ENCODE measurements at regions not wholly inside any gene's neighbourhood (a gene's known extent, or its start where the extent isn't known, plus 50 kb on each side); places are given as distances from the start of the nearest gene placed in this dataset.

GRCh38 chr18:57869221-57869620, 66.1 kb upstream of the ATP8B1 start:
- TF ChIP-seq EGR1 (IDR thresholded peaks at IDR 0.05; ENCODE audit: low read depth in 2 of 2) (no peak), ZBTB33 (IDR thresholded peaks at IDR 0.05) (no peak), FOXA2 (IDR thresholded peaks at IDR 0.05) (no peak), JUND (IDR thresholded peaks at IDR 0.05) (no peak), FOXA1 (IDR thresholded peaks at IDR 0.05) (no peak)
- Histone ChIP-seq H3K4me1 (ENCODE audit: control insufficient read depth in 4 of 4, insufficient read depth in 4 of 4, low read length in 3 of 4) (no peaks in the 10 kb centered on the region), H3K27me3 (ENCODE audit: control insufficient read depth in 4 of 4, insufficient read depth in 4 of 4, low read length in 3 of 4) (no peaks in the 10 kb centered on the region), H3K4me3 (ENCODE audit: low read depth in 1 of 3, low read length in 3 of 3) (no peak overlapping the region), H3K27ac (ENCODE audit: low read depth in 1 of 2, low read length in 2 of 2) (no peak overlapping the region), H3K9me3 (ENCODE audit: control insufficient read depth in 4 of 4, low read length in 3 of 4) (peaks cover 0 to 4% (median 0%) of the 10 kb centered on the region in 4 donors), H3K9ac (ENCODE audit: low read depth in 1 of 2, low read length in 2 of 2) (no peak overlapping the region), H3K36me3 (ENCODE audit: control insufficient read depth in 4 of 4, insufficient read depth in 3 of 4, low read depth in 1 of 4, low read length in 3 of 4) (no peaks in the 10 kb centered on the region)
- no peak for DNase-seq (ENCODE audit: low spot score)

- TF ChIP-seq HNF4G (IDR thresholded peaks at IDR 0.05) (no peak), FOXA1 (IDR thresholded peaks at IDR 0.05) (no peak), SP1 (IDR thresholded peaks at IDR 0.05) (no peak), HNF4A (conservative IDR thresholded peaks at IDR 0.05) (no peak), MAX (IDR thresholded peaks at IDR 0.05) (no peak), ATF3 (IDR thresholded peaks at IDR 0.05) (no peak), GABPA (IDR thresholded peaks at IDR 0.05 in 1 of 2, conservative IDR thresholded peaks at IDR 0.05 in 1 of 2) (no peak)
- no peak for DNase-seq (ENCODE audit: low spot score)
- Histone ChIP-seq H3K36me3 (ENCODE audit: control insufficient read depth in 4 of 4, insufficient read depth in 3 of 4, low read depth in 1 of 4, low read length in 3 of 4) (no peaks in the 10 kb centered on the region), H3K27me3 (ENCODE audit: control insufficient read depth in 4 of 4, insufficient read depth in 4 of 4, low read length in 3 of 4) (no peaks in the 10 kb centered on the region), H3K9me3 (ENCODE audit: control insufficient read depth in 4 of 4, low read length in 3 of 4) (no peaks in the 10 kb centered on the region), H3K4me3 (ENCODE audit: low read depth in 1 of 3, low read length in 3 of 3) (no peak overlapping the region), H3K4me1 (ENCODE audit: control insufficient read depth in 4 of 4, insufficient read depth in 4 of 4, low read length in 3 of 4) (peaks cover 0 to 2% (median 0%) of the 10 kb centered on the region in 4 donors), H3K27ac (ENCODE audit: low read depth in 1 of 2, low read length in 2 of 2) (no peak overlapping the region), H3K9ac (ENCODE audit: low read depth in 1 of 2, low read length in 2 of 2) (no peak overlapping the region)
- WGBS, result 57% methylated on average over 3 of the region's 3 CpGs
Measured at GRCh38 chr18:57866355-57866754, 63.2 kb upstream of the ATP8B1 start.

- no peak for TF ChIP-seq FOXA2 (IDR thresholded peaks at IDR 0.05)
- TF ChIP-seq MAX (IDR thresholded peaks at IDR 0.05), result no peak
- TF ChIP-seq ATF3 (IDR thresholded peaks at IDR 0.05), result no peak
- no peak for TF ChIP-seq RXRA (IDR thresholded peaks at IDR 0.05)
- Histone ChIP-seq H3K4me1 (ENCODE audit: control insufficient read depth in 4 of 4, insufficient read depth in 4 of 4, low read length in 3 of 4) (peaks cover 0 to 2% (median 0%) of the 10 kb centered on the region in 4 donors), H3K9ac (ENCODE audit: low read depth in 1 of 2, low read length in 2 of 2) (no peak overlapping the region), H3K9me3 (ENCODE audit: control insufficient read depth in 4 of 4, low read length in 3 of 4) (no peaks in the 10 kb centered on the region), H3K27ac (ENCODE audit: low read depth in 1 of 2, low read length in 2 of 2) (no peak overlapping the region), H3K4me3 (ENCODE audit: low read depth in 1 of 3, low read length in 3 of 3) (no peak overlapping the region), H3K27me3 (ENCODE audit: control insufficient read depth in 4 of 4, insufficient read depth in 4 of 4, low read length in 3 of 4) (no peaks in the 10 kb centered on the region), H3K36me3 (ENCODE audit: control insufficient read depth in 4 of 4, insufficient read depth in 3 of 4, low read depth in 1 of 4, low read length in 3 of 4) (no peaks in the 10 kb centered on the region)
- no peak for DNase-seq (ENCODE audit: low spot score)
- WGBS, result 89% methylated on average over 4 of the region's 4 CpGs
Measured at GRCh38 chr18:57864615-57865121, 61.6 kb upstream of the ATP8B1 start.

Data from liver (tissue), 7 donors.